ENCODE measurements at regions not wholly inside any gene's neighbourhood (a gene's known extent, or its start where the extent isn't known, plus 50 kb on each side); places are given as distances from the start of the nearest gene placed in this dataset.

- TF ChIP-seq EZH2 (IDR thresholded peaks at IDR 0.05): no peak
- TF ChIP-seq POLR2AphosphoS5 (IDR thresholded peaks at IDR 0.05; ENCODE audit: borderline replicate concordance, low read depth, low read length): no peak
- TF ChIP-seq FOXP2 (optimal IDR thresholded peaks at IDR 0.05; ENCODE audit: control extremely low read depth, extremely low read length, insufficient read depth): no peak
Measured at GRCh38 chr4:181564625-181565024, 678.6 kb upstream of the TENM3 start.
